Right kidney (tissue), 1 donor: ENCODE measurements at regions not wholly inside any gene's neighbourhood (a gene's known extent, or its start where the extent isn't known, plus 50 kb on each side); places are given as distances from the start of the nearest gene placed in this dataset.

ENCODE experiments used
- DNase-seq: peaks from one replicate; pipeline ENCODE4 v3.0.0-alpha.2; 2016

GRCh38 chr7:38002689-38003088 is 82.2 kb downstream of the EPDR1 start:
- no peak for DNase-seq

- no peak for DNase-seq
Observed at GRCh38 chr7:38006559-38006958, 86.1 kb downstream of the EPDR1 start.

GRCh38 chr7:38007096-38007495 is 86.7 kb downstream of the EPDR1 start:
- DNase-seq: no peak

DNA sequence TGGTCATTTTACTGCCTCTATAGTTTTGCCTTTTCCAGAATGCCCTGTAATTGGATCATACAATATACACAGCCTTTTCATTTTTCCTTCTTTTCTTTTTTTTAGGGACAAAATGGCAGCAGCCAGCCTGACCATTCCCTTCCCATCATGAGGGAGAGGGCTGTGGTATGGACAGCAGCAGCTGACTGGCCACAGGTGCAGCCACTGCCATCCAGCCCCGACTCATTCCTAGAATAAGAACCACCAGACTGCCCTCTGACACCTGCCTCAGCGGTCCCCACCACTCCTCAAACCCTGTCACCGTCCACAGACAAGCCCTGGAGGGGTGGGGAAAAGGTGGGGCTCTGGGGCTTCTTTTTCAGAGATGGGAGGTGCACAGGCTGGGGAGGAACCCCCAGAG is 92.8 kb downstream of the EPDR1 start:
- DNase-seq: no peak

DNA sequence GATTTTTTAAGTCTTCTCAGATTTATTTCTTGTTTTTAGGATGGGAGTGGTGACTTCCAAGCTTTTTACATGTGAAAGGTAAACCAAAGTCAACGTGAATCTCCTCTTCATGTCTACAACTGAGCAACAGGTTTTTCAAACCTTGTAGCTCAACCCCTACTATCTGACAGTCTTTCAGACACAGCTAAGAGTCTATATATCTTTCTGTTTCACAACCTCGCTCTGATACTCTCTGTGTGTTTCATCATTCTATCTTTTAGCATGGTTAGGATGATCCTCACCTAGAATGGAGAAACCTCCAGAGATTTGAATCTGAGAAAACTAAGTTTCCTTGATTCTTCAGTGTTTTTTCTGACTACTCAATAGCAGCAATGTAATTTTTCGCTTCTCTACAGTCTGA is 96.1 kb downstream of the EPDR1 start:
- no peak for DNase-seq

DNA sequence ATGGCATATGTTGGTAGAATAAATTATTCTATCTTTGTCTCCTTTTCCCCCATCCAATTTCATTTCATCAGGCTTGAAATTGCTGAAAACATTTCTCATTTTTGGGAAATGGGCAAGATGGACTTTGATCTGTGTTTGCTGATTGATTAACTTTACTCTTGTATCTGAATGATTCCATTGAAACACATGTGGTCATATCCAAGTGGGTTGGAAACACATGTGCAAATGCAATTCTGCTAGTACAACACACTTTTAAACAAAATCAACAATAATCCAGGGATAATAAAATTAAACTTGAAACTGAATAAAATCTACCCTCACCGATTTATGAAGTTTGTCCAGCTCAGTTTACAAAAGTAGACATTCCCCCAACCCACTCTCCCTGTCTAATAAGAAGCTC is 96.9 kb downstream of the EPDR1 start:
- DNase-seq: no peak

DNA sequence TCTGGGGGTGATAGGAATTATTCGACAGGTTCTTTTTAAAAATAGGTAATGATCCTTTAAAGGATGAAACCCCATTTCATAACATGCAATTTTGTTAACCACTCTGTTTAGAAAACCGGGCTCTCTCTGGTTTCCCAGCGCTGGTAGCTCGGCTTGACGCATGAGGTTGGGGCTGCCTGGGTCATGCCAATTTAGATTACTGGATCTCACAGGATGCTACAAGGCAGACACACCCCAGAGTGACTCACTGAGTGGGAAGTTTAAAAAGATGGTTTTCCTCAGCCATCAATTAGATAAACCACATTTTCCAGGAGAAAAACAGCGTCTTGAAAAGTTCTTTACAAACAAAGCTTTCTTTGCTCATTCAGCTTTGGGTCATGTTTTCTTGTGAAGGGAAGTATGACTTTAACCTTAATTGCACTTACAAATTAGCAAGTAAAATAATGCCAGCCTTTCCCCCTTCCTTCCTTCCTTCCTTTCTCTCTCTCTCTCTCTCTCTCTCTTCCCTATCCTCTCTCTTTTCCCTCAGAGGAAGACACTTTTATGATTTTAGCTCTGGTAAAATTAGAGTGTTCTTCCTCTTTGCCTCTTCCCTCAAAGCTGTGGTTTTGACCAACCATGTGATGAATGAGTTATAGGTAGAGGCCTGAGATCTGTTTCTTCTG is 99.8 kb downstream of the EPDR1 start:
- DNase-seq: no peak

DNA sequence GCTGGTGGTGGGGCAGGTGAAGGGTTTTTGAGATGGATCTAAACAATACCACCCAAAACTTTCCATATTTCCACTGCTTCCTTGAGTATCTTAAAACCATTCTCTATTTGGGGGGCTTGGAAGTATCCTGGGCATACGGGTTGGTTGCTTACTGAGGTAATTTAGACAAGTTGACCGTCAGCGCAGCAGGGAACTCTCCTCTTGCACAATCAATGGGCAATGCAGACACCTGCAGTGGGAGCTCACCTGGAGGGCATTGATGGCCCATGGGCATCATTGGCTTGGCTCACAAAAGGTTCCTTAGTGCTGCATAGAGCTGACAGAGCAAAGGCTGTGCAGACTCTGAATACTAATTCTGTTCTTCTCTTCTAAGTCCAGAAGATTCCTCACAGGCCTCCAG is 101.5 kb downstream of the EPDR1 start:
- DNase-seq: no peak

DNA sequence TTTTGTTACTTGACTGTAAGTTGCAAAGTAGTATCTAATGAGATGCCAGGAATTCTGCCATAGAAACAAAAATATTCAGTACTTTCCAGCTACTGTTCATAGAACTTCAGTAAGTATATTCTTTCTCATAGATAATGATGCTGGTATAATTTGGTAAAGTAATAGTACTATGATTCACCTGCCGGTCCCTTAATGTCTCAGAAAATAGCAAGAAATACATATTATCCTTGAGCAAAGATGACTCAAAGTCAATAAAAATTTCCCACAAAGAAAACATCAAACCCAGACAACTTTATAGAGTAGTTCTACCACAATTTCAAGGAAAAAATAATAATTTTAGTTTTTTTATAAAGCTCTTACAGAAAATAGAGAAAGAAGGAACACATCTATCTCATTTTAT is 105.4 kb downstream of the EPDR1 start:
- DNase-seq: no peak

GRCh38 chr7:38027884-38028455 is 107.5 kb downstream of the EPDR1 start:
- DNase-seq: no peak

DNA sequence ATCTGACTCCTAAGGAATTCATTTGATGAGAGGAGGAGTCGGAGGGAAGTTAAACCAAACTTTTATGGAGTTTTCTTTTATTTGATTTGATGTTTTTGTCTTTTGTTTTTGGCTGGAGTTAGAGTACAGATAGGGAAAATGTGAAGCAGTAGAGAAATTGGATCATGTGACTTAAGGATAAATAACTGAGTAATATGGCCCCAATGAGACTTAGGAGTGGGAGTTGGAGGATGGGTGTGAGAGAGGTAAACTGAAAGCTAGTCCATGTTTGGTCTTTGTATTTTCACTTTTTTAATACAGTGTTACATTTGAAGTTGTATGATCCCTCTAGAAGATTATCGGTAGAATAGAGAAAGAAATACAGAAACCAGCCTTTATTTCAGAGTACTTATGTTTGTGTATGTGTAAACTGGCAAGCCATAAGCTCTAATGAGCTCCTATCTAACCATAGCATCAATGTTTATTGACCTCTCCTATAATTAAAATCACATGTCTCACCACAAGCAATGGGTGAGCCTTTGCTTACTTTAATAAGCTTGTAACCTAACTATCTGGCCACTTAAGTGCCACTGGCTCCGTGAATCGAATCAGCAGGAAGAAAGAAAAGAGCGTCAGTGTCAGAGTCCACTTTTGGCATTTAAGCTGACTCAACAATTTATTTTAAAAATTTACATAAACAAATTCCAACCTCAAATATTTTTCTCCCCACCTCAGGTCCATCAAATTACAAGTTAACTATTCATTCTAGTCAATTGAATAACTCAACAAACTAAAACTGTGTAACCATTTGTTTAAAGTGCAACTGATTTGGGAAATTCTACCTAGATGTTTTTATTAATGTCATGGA is 113.8 kb downstream of the EPDR1 start:
- DNase-seq: no peak

GRCh38 chr7:38040831-38041230 is 120.4 kb downstream of the EPDR1 start:
- no peak for DNase-seq

- no peak for DNase-seq
Observed at GRCh38 chr7:38049679-38050078, 128.4 kb upstream of the STARD3NL start.

DNA sequence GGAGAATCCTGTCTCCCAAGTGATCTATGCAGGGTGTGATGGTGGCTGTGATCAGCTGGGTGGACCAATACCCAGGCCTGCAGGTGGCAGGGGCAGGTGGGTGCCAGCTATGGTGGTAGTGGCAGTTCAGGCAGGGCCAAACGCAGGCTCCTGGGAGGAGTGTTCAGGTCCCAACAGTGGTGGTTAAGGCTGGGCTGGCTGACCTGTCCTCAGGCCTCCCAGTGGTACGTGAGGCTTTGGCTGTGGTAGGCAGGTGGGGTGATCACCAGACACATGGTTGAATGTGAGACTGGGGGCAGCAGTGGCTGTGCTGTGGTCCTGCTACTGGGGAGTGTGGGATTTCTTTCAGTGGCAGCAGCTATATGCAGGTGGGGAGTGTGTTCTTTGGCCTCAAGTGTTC is 126.7 kb upstream of the STARD3NL start:
- DNase-seq: no peak

DNA sequence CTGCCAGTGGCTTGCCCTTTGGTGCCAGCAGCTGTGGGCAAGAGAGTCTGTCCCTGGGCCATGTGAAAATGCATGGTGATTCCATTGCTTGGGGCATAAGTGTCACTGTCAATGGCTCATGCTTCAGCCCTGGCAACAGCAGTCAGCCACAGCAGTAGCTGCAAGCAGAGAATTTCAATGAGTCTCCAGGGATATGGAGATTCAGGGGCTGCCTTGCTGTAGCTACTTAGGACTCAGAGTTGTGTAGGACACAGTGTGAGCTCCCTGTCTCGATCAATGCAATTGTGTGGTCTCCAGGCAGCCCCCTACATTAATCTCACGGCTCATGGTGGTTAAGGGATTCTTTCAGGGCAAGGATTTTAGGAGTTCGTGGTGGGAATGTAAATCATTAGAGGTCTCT is 126.3 kb upstream of the STARD3NL start:
- no peak for DNase-seq

DNA sequence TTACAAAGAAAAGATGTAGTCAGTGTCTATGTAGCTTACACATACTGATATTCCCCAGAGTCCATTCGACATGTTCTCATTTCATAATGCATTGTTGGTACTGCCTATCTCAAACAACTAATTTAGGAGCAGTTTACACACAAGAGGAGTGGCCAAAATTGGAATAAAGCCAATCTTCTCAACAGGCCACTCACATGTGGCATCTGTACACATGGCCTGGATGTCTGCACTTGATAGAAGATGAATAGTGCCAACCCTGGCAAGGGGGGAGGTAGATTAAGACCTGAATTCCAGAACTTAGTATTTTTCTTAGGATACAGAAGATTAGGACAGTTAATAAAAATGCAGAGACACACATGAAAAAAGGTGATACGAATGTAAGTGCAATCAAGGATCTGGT is 125.3 kb upstream of the STARD3NL start:
- DNase-seq: no peak

DNA sequence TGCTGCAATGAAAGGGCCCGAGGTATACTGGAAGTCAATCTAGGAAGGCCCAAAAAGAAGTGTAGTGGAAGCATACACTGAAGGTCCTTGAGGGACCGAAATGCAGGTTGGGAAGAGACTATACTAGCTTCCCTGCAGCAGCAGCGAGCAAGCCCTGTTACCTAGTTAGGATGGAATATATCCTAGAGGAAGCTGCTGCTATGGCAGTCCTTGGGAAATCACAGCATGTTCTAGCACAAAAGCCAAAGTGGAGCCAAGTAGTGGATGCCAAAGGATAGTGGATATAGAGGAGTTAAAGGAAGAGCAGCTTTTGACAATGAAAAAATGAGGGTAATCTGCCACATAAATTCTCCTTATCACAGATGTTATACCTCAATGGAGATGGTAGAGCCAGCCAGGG is 123.8 kb upstream of the STARD3NL start:
- no peak for DNase-seq

- no peak for DNase-seq
Observed at GRCh38 chr7:38057829-38058228, 120.2 kb upstream of the STARD3NL start.

DNA sequence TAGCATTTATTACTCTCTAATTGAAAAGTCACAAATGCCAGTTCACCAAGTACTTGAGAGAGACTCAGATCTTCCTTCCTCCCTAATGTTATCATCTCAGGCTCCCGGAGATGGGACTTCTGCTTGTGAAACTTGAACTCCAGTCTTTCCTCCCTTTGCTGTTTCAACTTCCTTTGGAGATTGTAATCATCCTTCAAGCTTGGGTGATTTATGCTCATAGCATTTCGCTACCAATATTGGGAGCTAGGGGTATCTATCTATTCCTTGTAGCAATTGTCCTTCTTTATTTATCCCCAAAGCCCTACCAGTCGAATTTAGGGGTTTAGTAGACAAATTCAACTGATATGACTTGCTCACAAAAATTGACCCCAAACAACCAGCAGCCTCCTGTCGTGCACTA is 117.9 kb upstream of the STARD3NL start:
- no peak for DNase-seq

DNA sequence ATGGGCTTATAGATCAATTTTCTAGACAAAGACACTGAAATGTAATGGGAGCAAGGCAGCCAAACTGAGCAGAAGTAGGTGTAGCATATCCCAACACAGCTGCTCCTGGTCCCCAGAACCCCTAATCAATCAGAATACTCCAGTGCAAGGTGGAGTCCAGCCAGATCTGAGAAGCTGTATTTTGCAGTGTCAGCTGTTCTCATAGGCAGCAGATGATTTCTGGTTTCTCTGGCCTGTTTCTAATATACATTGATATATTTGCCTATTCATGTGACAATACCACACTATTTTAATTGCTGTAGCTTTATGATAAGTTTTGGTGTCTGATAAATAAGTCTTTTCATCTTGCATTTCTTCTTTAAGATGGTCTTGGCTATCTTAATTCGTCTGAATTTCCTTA is 117.4 kb upstream of the STARD3NL start:
- no peak for DNase-seq

- DNase-seq: no peak
Observed at GRCh38 chr7:38066391-38066790, 111.7 kb upstream of the STARD3NL start.

- DNase-seq: no peak
Observed at GRCh38 chr7:38068461-38068860, 109.6 kb upstream of the STARD3NL start.

DNA sequence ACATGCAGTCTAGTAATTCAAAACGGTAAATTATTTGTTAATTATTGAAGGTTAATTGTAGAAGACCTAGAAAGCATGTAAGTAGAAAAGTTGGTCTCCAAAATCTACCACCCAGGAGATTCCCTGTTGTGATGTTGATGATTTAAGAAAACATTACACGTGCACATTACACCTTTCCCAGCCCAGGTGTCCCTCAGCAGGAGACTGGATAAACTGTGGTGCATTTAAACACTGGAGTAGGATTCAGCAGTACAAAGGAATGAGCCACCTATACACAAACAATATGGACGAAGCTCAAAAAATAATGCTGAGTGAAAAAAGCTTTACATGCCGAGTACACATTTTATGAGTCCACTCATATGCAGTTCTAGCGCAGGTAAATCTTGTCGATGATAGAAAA is 109.0 kb upstream of the STARD3NL start:
- no peak for DNase-seq

GRCh38 chr7:38070718-38071117 is 107.3 kb upstream of the STARD3NL start:
- DNase-seq: no peak
